ENCODE measurements at regions not wholly inside any gene's neighbourhood (a gene's known extent, or its start where the extent isn't known, plus 50 kb on each side); places are given as distances from the start of the nearest gene placed in this dataset.

DNA sequence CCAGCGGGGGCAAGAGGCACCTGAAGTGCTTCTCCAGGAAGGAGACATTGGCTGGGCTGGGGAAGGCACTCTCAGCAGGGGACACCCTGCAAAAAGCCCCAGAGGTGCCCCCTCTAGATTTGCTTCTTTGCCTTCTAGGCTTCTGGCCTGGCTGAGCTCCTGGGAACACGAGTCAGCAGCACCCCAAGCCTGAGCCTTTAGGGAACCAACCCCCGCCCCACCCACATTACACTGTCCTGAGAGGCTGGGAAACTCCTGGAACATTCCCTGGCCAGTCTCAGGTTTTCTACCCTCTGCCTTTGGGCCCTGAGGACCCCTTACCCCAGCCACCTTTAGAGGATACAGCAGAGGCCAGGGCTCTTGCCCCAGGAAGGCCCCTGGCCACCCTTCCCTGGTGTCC is 108.4 kb upstream of the LINGO1 start:
- no peak overlapping the region for H3K27ac ChIP-seq
- no peaks in the 10 kb centered on the region for H3K9me3 ChIP-seq (replicated peaks)
- no peaks in the 10 kb centered on the region for H3K4me1 ChIP-seq (replicated peaks)
- H3K36me3 ChIP-seq: no peaks in the 10 kb centered on the region
- DNase-seq (ENCODE audit: low read depth in 1 of 2, low spot score in 2 of 2): no peak
- no peak overlapping the region for H3K4me3 ChIP-seq
- peaks cover 61% of the 10 kb centered on the region for H3K27me3 ChIP-seq (replicated peaks)

DNA sequence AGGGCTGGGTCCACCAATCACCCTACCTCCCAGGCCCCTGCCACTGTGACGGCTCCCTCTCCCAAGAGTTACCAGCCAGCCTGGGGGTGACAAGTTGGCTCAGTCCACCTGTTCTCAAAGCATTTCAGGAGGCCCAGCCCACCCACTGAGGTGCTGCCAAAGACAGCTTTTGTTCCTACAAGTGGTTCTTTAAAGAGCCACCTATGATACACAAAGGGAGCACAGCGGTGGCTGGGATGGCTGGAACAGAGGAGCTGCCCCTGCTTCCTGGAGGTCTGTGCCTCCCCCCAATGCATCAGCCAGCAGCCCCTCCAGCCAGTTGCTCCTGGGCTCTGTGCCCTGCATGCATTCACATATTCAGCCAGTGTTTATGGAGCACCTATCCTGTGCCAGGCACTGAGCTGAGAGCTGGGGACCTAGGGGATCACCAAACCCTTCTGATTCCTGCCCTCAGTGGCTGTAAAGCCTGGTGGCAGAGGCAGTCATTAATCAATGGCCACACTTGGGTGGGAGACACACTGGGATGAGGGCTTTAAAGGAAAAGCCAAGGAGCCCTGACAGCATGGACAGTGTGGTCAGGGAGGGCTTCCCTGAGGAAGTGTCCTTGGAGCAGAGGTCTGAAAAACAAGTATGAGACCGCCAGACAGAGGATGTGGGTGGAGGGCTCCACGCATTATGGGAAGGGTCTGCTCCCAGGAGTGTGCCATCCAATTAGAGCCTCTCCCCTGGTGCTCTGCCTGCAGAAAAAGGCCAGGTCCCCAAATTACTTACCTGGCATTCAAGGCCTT is 107.1 kb upstream of the LINGO1 start:
- Histone ChIP-seq H3K4me1 (replicated peaks) (no peaks in the 10 kb centered on the region), H3K27me3 (replicated peaks) (peaks cover 65% of the 10 kb centered on the region), H3K9me3 (replicated peaks) (no peaks in the 10 kb centered on the region), H3K4me3 (no peak overlapping the region), H3K27ac (no peak overlapping the region), H3K36me3 (no peaks in the 10 kb centered on the region)
- no peak for DNase-seq (ENCODE audit: low read depth in 1 of 2, low spot score in 2 of 2)

DNA sequence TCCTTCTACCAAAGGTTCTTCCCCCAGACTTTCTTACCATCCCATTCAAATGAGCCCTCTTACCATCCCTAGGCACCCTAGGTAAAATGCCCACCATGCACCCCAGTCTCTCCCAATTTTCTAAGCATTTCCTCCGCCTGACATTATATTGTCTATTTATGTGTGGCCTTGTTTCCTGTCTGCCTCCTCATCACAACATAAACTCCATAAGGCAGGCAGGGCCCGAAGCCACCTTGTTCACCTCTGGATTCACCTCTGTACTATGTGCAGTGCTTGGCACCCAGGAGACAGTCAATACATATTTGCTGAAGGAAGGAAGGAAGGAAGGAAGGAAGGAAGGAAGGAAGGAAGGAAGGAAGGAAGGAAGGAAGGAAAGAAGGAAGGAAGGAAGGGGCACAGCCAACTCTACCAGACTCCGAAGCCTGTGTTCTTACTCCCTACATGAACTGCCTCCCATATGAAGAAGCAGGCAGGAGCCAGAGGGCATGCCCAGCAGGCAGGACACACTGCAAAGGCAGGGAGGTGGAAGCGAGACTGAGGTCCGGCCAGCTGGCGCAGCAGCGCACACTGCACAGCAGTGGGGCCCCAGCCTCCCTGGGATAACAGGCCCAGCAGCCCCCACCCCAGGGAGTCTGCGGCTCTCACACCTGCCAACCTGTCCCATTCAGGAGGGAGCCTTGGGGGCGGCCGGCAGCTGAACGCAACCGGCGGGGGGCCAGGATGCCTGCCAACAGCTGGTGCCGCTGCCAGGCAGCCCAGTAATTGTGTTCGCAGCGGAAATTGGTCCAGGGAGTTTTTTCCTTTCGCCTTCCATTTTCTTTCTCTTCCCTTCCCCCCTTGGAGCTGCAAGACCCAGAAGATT is 106.0 kb upstream of the LINGO1 start:
- Histone ChIP-seq H3K4me3 (no peak overlapping the region), H3K9me3 (replicated peaks) (no peaks in the 10 kb centered on the region), H3K27ac (no peak overlapping the region), H3K27me3 (replicated peaks) (peaks cover 55% of the 10 kb centered on the region), H3K36me3 (no peaks in the 10 kb centered on the region), H3K4me1 (replicated peaks) (no peaks in the 10 kb centered on the region)
- DNase-seq (ENCODE audit: low read depth in 1 of 2, low spot score in 2 of 2): no peak

DNA sequence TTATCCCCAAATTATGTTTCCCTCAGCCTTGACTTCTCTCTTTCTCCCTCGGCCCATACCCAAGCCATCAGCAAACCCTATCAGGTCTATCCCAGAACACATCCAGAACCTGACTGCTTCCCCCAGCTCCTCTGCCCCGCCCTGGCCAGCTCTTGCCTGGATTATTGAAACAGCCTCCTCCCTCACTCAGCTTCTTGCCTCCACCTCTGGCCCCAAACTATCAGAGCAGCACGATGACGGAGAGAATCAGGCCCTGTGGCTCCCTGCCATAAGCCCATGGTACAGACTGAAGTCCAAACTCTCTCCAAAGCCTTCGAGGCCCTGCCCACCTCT is 105.3 kb upstream of the LINGO1 start:
- DNase-seq (ENCODE audit: low read depth in 1 of 2, low spot score in 2 of 2): no peak
- Histone ChIP-seq H3K27ac (no peak overlapping the region), H3K27me3 (replicated peaks) (peaks cover 55% of the 10 kb centered on the region), H3K4me1 (replicated peaks) (no peaks in the 10 kb centered on the region), H3K9me3 (replicated peaks) (no peaks in the 10 kb centered on the region), H3K36me3 (no peaks in the 10 kb centered on the region), H3K4me3 (no peak overlapping the region)

DNA sequence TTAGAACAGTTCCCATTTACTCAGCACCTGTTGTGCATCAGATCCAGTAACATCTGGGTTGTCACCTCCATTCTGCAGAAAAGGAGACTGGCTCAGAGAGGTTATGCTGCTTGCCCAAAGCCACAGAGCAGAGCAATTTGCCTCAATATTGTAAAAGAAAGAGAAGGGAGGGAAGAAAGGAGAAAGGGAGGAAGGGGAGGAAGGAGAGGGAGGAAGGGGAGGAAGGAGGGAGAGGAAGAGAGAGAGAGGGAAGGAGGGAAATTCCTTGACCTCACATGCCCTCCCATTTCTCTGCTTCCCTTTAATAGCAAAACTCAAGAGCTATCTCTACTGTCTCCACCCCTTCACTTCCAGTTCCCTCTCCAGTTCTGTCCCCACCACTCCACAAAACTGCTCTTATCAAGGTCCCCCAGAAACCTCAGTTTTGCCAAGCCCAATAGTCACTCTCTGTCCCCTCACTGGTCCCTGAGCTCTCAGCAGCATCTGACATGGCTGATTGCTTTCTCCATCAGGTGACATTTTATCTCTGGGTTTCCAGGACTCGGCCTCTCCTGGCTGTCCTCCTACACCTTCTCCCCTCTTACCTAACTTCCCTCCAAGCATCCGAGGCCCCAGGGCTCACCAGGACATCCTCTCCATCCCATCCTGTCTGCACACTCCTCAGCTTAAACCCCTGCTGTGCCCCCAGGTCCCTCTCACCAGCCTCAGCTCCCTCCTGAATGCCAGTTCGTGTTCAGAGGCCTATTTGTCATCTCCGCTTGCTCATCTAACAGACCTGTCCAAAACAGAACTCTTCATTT is 104.7 kb upstream of the LINGO1 start:
- no peak for DNase-seq (ENCODE audit: low read depth in 1 of 2, low spot score in 2 of 2)
- H3K27me3 ChIP-seq (replicated peaks): peaks cover 53% of the 10 kb centered on the region
- H3K36me3 ChIP-seq: no peaks in the 10 kb centered on the region
- H3K27ac ChIP-seq: no peak overlapping the region
- H3K4me1 ChIP-seq (replicated peaks): no peaks in the 10 kb centered on the region
- no peak overlapping the region for H3K4me3 ChIP-seq
- H3K9me3 ChIP-seq (replicated peaks): no peaks in the 10 kb centered on the region

DNA sequence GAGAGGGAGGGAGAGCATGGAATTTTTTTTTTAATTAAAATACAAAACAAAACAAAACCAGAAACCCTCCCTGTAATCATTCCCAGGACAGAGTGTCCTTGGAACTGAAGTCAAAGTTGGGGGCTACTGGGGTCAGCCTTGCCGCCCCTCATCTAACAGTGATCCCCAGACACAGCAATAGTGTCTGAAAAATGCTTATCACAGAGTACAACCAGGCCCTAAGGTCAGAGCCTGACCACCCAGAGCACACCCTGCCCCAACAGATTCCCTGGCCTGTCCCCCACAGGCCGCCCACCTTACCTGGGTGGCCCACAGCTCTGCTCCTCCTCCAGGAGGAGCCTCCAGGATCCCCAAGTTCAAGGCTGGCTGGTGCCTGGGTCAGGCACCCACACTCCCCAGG is 101.6 kb upstream of the LINGO1 start:
- H3K27ac ChIP-seq: no peak overlapping the region
- peaks cover 38% of the 10 kb centered on the region for H3K27me3 ChIP-seq (replicated peaks)
- no peaks in the 10 kb centered on the region for H3K9me3 ChIP-seq (replicated peaks)
- H3K4me3 ChIP-seq: no peak overlapping the region
- H3K36me3 ChIP-seq: no peaks in the 10 kb centered on the region
- H3K4me1 ChIP-seq (replicated peaks): no peaks in the 10 kb centered on the region
- no peak for DNase-seq (ENCODE audit: low read depth in 1 of 2, low spot score in 2 of 2)

DNA sequence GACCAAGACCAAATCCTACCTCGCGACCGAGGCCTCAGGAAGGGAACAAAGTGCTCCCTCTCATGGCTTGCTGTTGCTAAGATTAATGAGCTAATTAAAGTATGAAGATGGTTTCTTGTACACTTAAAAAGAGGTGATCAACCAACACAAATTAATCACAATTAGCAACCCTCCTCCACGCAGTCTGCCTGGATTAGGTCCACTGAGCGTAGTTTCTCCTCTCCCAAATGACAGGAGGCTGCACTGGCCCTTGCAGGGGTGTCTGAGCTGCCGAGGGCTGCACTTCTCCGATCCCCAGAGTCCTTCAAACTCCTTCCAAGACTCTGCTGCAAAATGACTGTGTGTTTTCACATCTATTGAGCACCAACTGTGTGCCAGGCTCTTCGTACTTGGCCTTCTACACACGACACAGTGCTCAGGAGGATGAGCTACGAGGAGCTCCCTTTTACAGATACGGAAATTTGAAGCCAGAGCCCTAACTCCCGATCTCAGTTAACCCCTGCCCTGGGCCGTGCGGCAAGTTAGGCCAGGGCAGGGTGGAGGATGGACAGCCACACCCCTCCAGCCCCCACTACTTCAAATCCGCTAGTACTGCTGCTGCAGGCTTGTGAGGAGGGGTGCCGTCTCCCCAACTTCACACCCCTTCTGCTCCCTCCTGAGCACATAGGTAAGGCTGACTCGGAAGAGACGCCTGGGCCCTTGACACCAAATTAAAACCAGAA is 101.0 kb upstream of the LINGO1 start:
- H3K4me1 ChIP-seq (replicated peaks): no peaks in the 10 kb centered on the region
- no peak overlapping the region for H3K4me3 ChIP-seq
- peaks cover 34% of the 10 kb centered on the region for H3K27me3 ChIP-seq (replicated peaks)
- H3K36me3 ChIP-seq: no peaks in the 10 kb centered on the region
- DNase-seq (ENCODE audit: low read depth in 1 of 2, low spot score in 2 of 2): no peak
- no peaks in the 10 kb centered on the region for H3K9me3 ChIP-seq (replicated peaks)
- H3K27ac ChIP-seq: no peak overlapping the region

DNA sequence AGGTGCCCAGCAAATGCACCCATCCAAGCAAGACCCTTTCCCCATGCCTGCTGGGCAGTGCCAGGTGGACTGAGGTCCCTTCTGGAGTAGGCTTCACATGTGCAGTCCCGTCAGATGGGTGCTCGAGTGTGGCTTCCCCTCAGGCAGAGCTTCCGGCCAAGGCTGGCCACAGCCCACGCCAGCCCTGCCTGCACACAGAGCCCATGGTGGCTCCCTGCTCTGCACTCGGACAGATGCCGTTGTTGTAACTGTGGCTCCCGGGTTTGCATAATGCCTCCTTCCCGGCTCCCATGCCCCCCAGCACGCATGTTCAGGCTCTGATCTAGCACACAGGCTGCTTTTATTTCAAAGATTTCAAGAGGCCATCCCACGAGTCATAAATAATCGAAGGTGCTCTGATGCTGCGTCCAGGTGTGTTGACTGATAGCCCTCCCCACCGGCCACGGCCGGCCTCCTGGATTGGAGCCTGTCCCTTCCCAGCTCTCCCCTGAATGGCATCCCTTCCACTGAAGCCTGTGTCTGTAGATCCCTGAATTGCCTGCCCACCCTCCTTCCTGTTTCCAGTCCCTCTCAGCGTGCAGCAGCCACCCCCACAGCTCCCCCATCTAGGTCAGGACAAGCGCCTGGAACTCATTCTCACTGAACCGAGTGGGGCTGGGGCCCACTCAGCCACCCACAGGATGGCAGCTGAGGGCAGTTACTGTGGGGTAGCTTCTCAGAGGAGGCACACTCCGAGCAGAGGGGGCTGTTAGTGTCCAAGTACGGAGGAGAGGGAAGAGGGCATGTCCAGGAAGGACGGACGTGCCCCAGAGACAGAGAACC is 100.0 kb upstream of the LINGO1 start:
- no peaks in the 10 kb centered on the region for H3K4me1 ChIP-seq (replicated peaks)
- peaks cover 28% of the 10 kb centered on the region for H3K27me3 ChIP-seq (replicated peaks)
- no peaks in the 10 kb centered on the region for H3K9me3 ChIP-seq (replicated peaks)
- H3K4me3 ChIP-seq: no peak overlapping the region
- H3K27ac ChIP-seq: no peak overlapping the region
- H3K36me3 ChIP-seq: no peaks in the 10 kb centered on the region
- DNase-seq (ENCODE audit: low read depth in 1 of 2, low spot score in 2 of 2): no peak

DNA sequence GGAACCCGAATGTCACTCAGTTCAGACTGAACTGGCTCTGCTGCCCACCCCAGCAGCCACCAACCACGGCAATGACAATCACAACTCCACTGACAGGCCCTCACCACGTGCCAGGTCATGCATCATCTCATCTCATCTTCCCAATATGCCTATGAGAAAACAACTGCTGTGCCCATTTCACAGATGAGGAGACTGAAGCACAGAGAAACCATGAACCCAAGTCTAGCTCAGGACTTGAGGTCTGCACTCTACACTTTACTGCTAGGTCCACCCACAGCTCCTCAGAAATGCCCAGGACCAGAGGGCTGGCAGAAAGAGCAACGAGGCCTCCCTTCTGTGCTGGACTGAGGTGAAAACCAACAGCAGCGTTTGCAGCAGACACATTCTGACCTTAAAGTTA is 99.2 kb upstream of the LINGO1 start:
- H3K27ac ChIP-seq: no peak overlapping the region
- no peaks in the 10 kb centered on the region for H3K4me1 ChIP-seq (replicated peaks)
- no peak overlapping the region for H3K4me3 ChIP-seq
- H3K27me3 ChIP-seq (replicated peaks): peaks cover 22% of the 10 kb centered on the region
- H3K9me3 ChIP-seq (replicated peaks): no peaks in the 10 kb centered on the region
- no peak for DNase-seq (ENCODE audit: low read depth in 1 of 2, low spot score in 2 of 2)
- no peaks in the 10 kb centered on the region for H3K36me3 ChIP-seq

DNA sequence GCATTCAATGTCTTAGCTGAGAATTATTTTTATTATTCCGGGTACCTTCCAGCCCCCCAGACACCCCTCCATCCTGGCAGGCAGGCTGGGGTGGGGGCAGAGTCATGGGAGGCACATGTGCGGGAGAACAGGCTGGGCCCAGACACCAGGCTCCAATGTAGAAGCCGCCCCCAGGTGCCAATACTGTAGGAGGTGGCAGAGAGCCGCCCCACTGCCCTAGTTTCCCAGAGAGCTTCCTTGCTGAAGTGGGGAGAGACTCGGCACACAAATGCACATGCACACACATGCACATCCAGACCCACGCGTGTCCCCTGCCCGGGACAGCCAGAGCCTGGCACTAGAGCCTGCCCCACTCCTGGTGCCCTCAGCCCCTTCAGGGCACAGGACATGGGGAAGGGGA is 98.4 kb upstream of the LINGO1 start:
- Histone ChIP-seq H3K4me1 (replicated peaks) (no peaks in the 10 kb centered on the region), H3K27ac (no peak overlapping the region), H3K9me3 (replicated peaks) (no peaks in the 10 kb centered on the region), H3K27me3 (replicated peaks) (peaks cover 15% of the 10 kb centered on the region), H3K4me3 (no peak overlapping the region), H3K36me3 (no peaks in the 10 kb centered on the region)
- no peak for DNase-seq (ENCODE audit: low read depth in 1 of 2, low spot score in 2 of 2)

DNA sequence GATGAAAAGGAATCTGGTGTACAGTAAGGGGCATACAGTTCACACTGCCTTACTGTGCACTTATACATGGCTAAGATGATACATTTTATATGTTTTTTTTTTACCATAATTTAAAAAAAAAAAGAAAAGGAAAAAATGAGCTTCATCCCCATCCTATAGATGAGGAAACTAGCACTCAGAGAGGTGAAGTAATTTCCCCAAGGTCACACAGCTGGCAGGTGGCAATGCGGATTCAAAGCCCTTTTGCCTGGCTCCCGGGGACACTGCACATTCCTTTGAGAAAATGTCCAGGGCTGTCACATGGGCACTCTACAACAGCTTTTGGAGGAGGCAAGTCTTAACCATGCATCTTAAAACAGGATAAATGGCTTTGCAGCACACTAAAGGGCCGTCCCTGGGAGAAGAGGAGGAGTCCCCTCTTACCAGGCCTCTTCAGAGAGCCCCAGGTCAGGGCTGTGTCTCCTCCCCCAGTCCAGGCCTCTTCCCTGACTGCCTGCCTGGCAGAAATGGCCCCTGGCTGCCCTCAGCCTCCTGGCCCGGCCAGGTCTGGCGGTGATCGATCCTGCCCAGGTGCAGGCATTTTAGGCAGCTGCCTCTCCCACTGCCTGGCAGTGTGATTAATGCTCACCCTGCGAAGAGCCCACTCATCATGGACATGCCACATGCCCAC is 95.1 kb upstream of the LINGO1 start:
- no peak overlapping the region for H3K4me3 ChIP-seq
- no peaks in the 10 kb centered on the region for H3K9me3 ChIP-seq (replicated peaks)
- no peaks in the 10 kb centered on the region for H3K4me1 ChIP-seq (replicated peaks)
- H3K27me3 ChIP-seq (replicated peaks): peaks cover 11% of the 10 kb centered on the region
- no peak overlapping the region for H3K27ac ChIP-seq
- no peaks in the 10 kb centered on the region for H3K36me3 ChIP-seq
- no peak for DNase-seq (ENCODE audit: low read depth in 1 of 2, low spot score in 2 of 2)

DNA sequence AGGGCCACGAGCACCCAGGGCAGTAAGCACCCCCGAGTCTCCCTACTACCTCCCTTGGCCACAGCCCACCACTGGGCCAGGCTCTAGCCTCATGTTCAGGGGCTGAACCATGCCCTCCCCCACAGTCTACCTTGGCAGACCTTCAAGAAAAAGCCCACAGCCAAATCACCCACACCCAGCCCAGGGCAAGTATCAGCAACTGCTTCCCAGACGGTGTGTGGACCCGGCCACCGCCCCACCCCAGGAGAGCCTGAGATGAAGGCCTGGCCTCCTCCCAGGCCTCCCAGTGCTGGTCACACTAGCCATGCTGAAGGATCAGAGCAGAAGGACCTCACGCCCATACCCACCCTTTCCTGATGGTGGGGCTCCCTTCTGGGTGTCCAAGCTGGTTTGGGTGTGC is 92.0 kb upstream of the LINGO1 start:
- Histone ChIP-seq H3K27me3 (replicated peaks) (peaks cover 9% of the 10 kb centered on the region), H3K9me3 (replicated peaks) (no peaks in the 10 kb centered on the region), H3K36me3 (no peaks in the 10 kb centered on the region), H3K27ac (no peak overlapping the region), H3K4me1 (replicated peaks) (no peaks in the 10 kb centered on the region), H3K4me3 (no peak overlapping the region)
- no peak for DNase-seq (ENCODE audit: low read depth in 1 of 2, low spot score in 2 of 2)
